ENCODE measurements at regions not wholly inside any gene's neighbourhood (a gene's known extent, or its start where the extent isn't known, plus 50 kb on each side); places are given as distances from the start of the nearest gene placed in this dataset.
A peak's percentile ranks its signal among the peaks of the same experiment; 100 is the strongest.
"Not testable (repeated sequence)": the region's sequence is repeated elsewhere in the genome, so short reads cannot be mapped to it uniquely, and the experiment has no call there.

GRCh38 chr12:124648710-124649384 lies 81.4 kb upstream of the NCOR2 start:
- Histone ChIP-seq H3K9me3 (peaks cover 0 to 8% (median 5%) of the 10 kb centered on the region in 4 donors), H3K27me3 (no peaks in the 10 kb centered on the region), H3K27ac (no peak overlapping the region), H3K4me3 (no peak overlapping the region), H3K36me3 (no peaks in the 10 kb centered on the region), H3K4me1 (peaks cover 3 to 30% (median 18%) of the 10 kb centered on the region in 4 donors)
- TF ChIP-seq POLR2AphosphoS5 (IDR thresholded peaks at IDR 0.05) = no peak
- no peak for TF ChIP-seq POLR2A (IDR thresholded peaks at IDR 0.05)
- no peak for TF ChIP-seq EP300 (IDR thresholded peaks at IDR 0.05)
- no peak for TF ChIP-seq CTCF (IDR thresholded peaks at IDR 0.05)
- DNase-seq = no peak
- 75 to 77% methylated on average over 5 to 6 of the region's 6 CpGs for WGBS, 2 donors
- no peak for ATAC-seq (ENCODE audit: low FRiP score in 2 of 2)

- TF ChIP-seq POLR2AphosphoS5 (IDR thresholded peaks at IDR 0.05) (no peak), CTCF (IDR thresholded peaks at IDR 0.05) (no peak), EP300 (IDR thresholded peaks at IDR 0.05) (no peak), POLR2A (IDR thresholded peaks at IDR 0.05) (no peak)
- Histone ChIP-seq H3K27ac (no peak overlapping the region), H3K9me3 (peaks cover 0 to 8% (median 5%) of the 10 kb centered on the region in 4 donors), H3K4me1 (peaks cover 0 to 21% (median 11%) of the 10 kb centered on the region in 4 donors), H3K4me3 (no peak overlapping the region), H3K36me3 (no peaks in the 10 kb centered on the region), H3K27me3 (no peaks in the 10 kb centered on the region)
- 79 to 97% methylated on average over 4 to 6 of the region's 6 CpGs for WGBS, 2 donors
- ATAC-seq (ENCODE audit: low FRiP score in 2 of 2) (no peak), DNase-seq (no peak)
Measured at GRCh38 chr12:124647316-124647715, 79.9 kb upstream of the NCOR2 start.

GRCh38 chr12:124646385-124647230 lies 79.2 kb upstream of the NCOR2 start:
- TF ChIP-seq POLR2AphosphoS5 (IDR thresholded peaks at IDR 0.05) (no peak), CTCF (IDR thresholded peaks at IDR 0.05) (no peak), EP300 (IDR thresholded peaks at IDR 0.05) (no peak), POLR2A (IDR thresholded peaks at IDR 0.05) (no peak)
- Histone ChIP-seq H3K9me3 (peaks cover 0 to 8% (median 5%) of the 10 kb centered on the region in 4 donors), H3K36me3 (no peaks in the 10 kb centered on the region), H3K4me1 (peaks cover 0 to 14% (median 4%) of the 10 kb centered on the region in 4 donors), H3K27ac (peak overlapping the region in 1 of 4 donors; percentile 1), H3K4me3 (no peak overlapping the region), H3K27me3 (no peaks in the 10 kb centered on the region)
- ATAC-seq (ENCODE audit: low FRiP score in 2 of 2) (peak; percentile 47 to 65), DNase-seq (peak in 1 of 2 donors; percentile 85)
- WGBS, 2 donors = 57 to 60% methylated on average over 21 to 34 of the region's 34 CpGs

- H3K36me3 ChIP-seq = no peaks in the 10 kb centered on the region
- H3K4me1 ChIP-seq = peaks cover 0 to 12% (median 0%) of the 10 kb centered on the region in 4 donors
- H3K4me3 ChIP-seq = no peak overlapping the region
- TF ChIP-seq EP300 (IDR thresholded peaks at IDR 0.05) (no peak), POLR2AphosphoS5 (IDR thresholded peaks at IDR 0.05) (no peak), POLR2A (IDR thresholded peaks at IDR 0.05) (no peak), CTCF (IDR thresholded peaks at IDR 0.05) (no peak)
- H3K9me3 ChIP-seq = peaks cover 0 to 8% (median 5%) of the 10 kb centered on the region in 4 donors
- no peak for DNase-seq
- WGBS, 2 donors = 79 to 86% methylated on average over 15 to 18 of the region's 18 CpGs
- no peaks in the 10 kb centered on the region for H3K27me3 ChIP-seq
- no peak for ATAC-seq (ENCODE audit: low FRiP score in 2 of 2)
- H3K27ac ChIP-seq = no peak overlapping the region
Measured at GRCh38 chr12:124645530-124646244, 78.3 kb upstream of the NCOR2 start.

- H3K4me3 ChIP-seq; H3K36me3 ChIP-seq; H3K27ac ChIP-seq; H3K9me3 ChIP-seq; ATAC-seq (ENCODE audit: low FRiP score in 2 of 2); H3K27me3 ChIP-seq; DNase-seq: not testable (repeated sequence)
- WGBS, 2 donors = 97 to 100% methylated on average over 6 of the region's 6 CpGs
- H3K4me1 ChIP-seq = peaks cover 13 to 24% (median 15%) of the 10 kb centered on the region in 4 donors
Measured at GRCh38 chr12:124643768-124644167, 76.4 kb upstream of the NCOR2 start.

All from upper lobe of left lung (tissue), 6 donors.